HepG2 (cell line): ENCODE measurements at regions not wholly inside any gene's neighbourhood (a gene's known extent, or its start where the extent isn't known, plus 50 kb on each side); places are given as distances from the start of the nearest gene placed in this dataset.

Experiments used
- ATAC-seq: fragments of 200-7000 bp; cut with Tn5 transposase; 3 replicates; pipeline ENCODE4 v1.9.1; 2020; ENCODE audit warnings: mild to moderate bottlenecking, moderate library complexity
- BruUV-seq: library from RNA; stranded (reverse); fragments of 400-500 nt; replicated peaks from 2 replicates; lab custom pipeline; 2021; lab: Mats Ljungman, UMichigan
- CTCF ChIA-PET: fragments of 300-600 bp; formaldehyde crosslinking; extraction: SDS; loops from one replicate; lab custom pipeline; 2021; ENCODE audit warnings: low total read pairs, inconsistent platforms, low intra/inter-chr PET ratio; lab: Yijun Ruan, JAX
- POLR2A ChIA-PET: fragments of 350-600 bp; sonication (Branson Sonifier 250); formaldehyde crosslinking; loops from one replicate; lab custom pipeline; 2020; ENCODE audit warnings: antibody characterized with exemption, inconsistent platforms; lab: Yijun Ruan, JAX
- DNase-seq: peaks from one replicate; pipeline ENCODE4 v3.0.0-alpha.2; 2015; ENCODE audit warnings: low spot score
- FAIRE-seq: peaks from 3 replicates; lab custom pipeline; 2011; peaks lifted over from hg19 to GRCh38; lab: Jason Lieb, UNC
- H2AFZ ChIP-seq: one replicate; pipeline ENCODE4 v1.6.1; 2011; ENCODE audit warnings: low read length, inconsistent platforms
- H3K27ac ChIP-seq: fragments of 300-600 bp; 3 replicates; pipeline ENCODE4 v1.8.0; 2011; ENCODE audit warnings: mixed run types, mild to moderate bottlenecking, mixed read lengths, low read length, inconsistent platforms; ENCODE audit not compliant: insufficient read depth; ENCODE audit errors: extremely low read length
- H3K27me3 ChIP-seq, 2 experiments: fragments of 200-600 bp in 1 of 2; 2 replicates in 1 of 2; 3 replicates in 1 of 2; pipeline versions ENCODE4 v1.6.0 to v1.8.0; 2011; ENCODE audit warnings: low read length in 2 of 2, mild to moderate bottlenecking in 2 of 2, moderate library complexity in 2 of 2, inconsistent platforms in 1 of 2; ENCODE audit not compliant: insufficient read depth in 2 of 2, control insufficient read depth in 1 of 2
- H3K36me3 ChIP-seq, 2 experiments: fragments of 200-600 bp in 1 of 2; replicated peaks in 1 of 2; 2 replicates in 1 of 2; 3 replicates in 1 of 2; pipeline versions ENCODE4 v1.5.1 to v1.8.0; 2011; ENCODE audit warnings: low read length in 2 of 2, inconsistent platforms in 1 of 2; ENCODE audit not compliant: insufficient read depth in 2 of 2, control insufficient read depth in 1 of 2
- H3K4me1 ChIP-seq: 2 replicates; pipeline ENCODE4 v1.5.1; 2012; ENCODE audit warnings: low read length, inconsistent platforms; ENCODE audit not compliant: insufficient read depth
- H3K4me2 ChIP-seq: 2 replicates; pipeline ENCODE4 v1.6.0; 2011; ENCODE audit warnings: low read depth, low read length, inconsistent platforms
- H3K4me3 ChIP-seq, 3 experiments: fragments of 200-600 bp in 1 of 3; sonication (generic), shearing (Covaris generic) in 1 of 3; replicated peaks in 1 of 3; 2 replicates each; pipeline ENCODE4 v1.5.1; 2011 to 2016; ENCODE audit warnings: low read length in 3 of 3, inconsistent platforms in 2 of 3, low read depth in 2 of 3, mild to moderate bottlenecking in 2 of 3, control low read depth in 1 of 3, mixed read lengths in 1 of 3; ENCODE audit not compliant: insufficient read depth in 1 of 3
- H3K79me2 ChIP-seq: one replicate; pipeline ENCODE4 v1.6.1; 2011; ENCODE audit warnings: low read length, inconsistent platforms; ENCODE audit not compliant: insufficient read depth
- H3K9ac ChIP-seq: 2 replicates; pipeline ENCODE4 v1.6.0; 2011; ENCODE audit warnings: mild to moderate bottlenecking, low read depth, low read length, inconsistent platforms; ENCODE audit not compliant: insufficient read depth
- H3K9me3 ChIP-seq: 2 replicates; pipeline ENCODE4 v1.5.1; 2012; ENCODE audit warnings: mild to moderate bottlenecking, low read length
- H4K20me1 ChIP-seq: 2 replicates; pipeline ENCODE4 v1.6.0; 2011; ENCODE audit warnings: inconsistent platforms, mild to moderate bottlenecking, low read length, moderate library complexity; ENCODE audit not compliant: insufficient read depth
- CREM ChIP-seq, 2 experiments: sonication (generic) in 1 of 2; formaldehyde crosslinking in 1 of 2; IDR thresholded peaks; 2 replicates each; pipeline versions ENCODE4 v1.4.0 to v1.6.1; 2016 to 2020; ENCODE audit warnings: antibody characterized with exemption in 1 of 2, mild to moderate bottlenecking in 1 of 2, missing genetic modification reagents in 1 of 2
- GMEB1 ChIP-seq: sonication (generic); formaldehyde crosslinking; IDR thresholded peaks from 2 replicates; pipeline ENCODE4 v1.5.1; 2020; ENCODE audit warnings: missing genetic modification reagents, mild to moderate bottlenecking, borderline replicate concordance
- IKZF5 ChIP-seq: IDR thresholded peaks from 2 replicates; pipeline ENCODE4 v1.6.1; 2018; ENCODE audit warnings: missing genetic modification reagents, mild to moderate bottlenecking, missing compliant biosample characterization
- IRF2 ChIP-seq: IDR thresholded peaks from 2 replicates; pipeline ENCODE4 v1.6.1; 2018; ENCODE audit warnings: missing genetic modification reagents, missing compliant biosample characterization
- RARG ChIP-seq: sonication (generic); formaldehyde crosslinking; IDR thresholded peaks from 2 replicates; pipeline ENCODE4 v1.4.0; 2020; ENCODE audit warnings: low read depth, mild to moderate bottlenecking, missing genetic modification reagents
- SALL2 ChIP-seq: sonication (generic); formaldehyde crosslinking; IDR thresholded peaks from 2 replicates; pipeline ENCODE4 v1.8.1; 2023; ENCODE audit warnings: mild to moderate bottlenecking, missing genetic modification reagents, inconsistent platforms
- TBL1XR1 ChIP-seq: fragments of 150-350 bp; IDR thresholded peaks from 2 replicates; pipeline ENCODE4 v1.6.1; 2014; ENCODE audit warnings: borderline replicate concordance, low read length; ENCODE audit not compliant: partially characterized antibody
- TFE3 ChIP-seq: IDR thresholded peaks from 2 replicates; pipeline ENCODE4 v1.6.1; 2016
- ZFP62 ChIP-seq: sonication (generic); formaldehyde crosslinking; IDR thresholded peaks from 2 replicates; pipeline ENCODE4 v1.4.0; 2020; ENCODE audit warnings: missing genetic modification reagents
- ZNF275 ChIP-seq: sonication (generic); formaldehyde crosslinking; IDR thresholded peaks from 2 replicates; pipeline ENCODE4 v1.8.0; 2022; ENCODE audit warnings: missing genetic modification reagents, mild to moderate bottlenecking, inconsistent platforms, borderline replicate concordance
- ZNF281 ChIP-seq: sonication (generic); formaldehyde crosslinking; IDR thresholded peaks from 2 replicates; pipeline ENCODE4 v1.4.0; 2020; ENCODE audit warnings: missing genetic modification reagents, borderline replicate concordance
- ZNF576 ChIP-seq: sonication (generic); formaldehyde crosslinking; IDR thresholded peaks from 2 replicates; pipeline ENCODE4 v1.4.0; 2020; ENCODE audit warnings: mild to moderate bottlenecking, missing genetic modification reagents
- ZNF598 ChIP-seq: sonication (generic); formaldehyde crosslinking; IDR thresholded peaks from 2 replicates; pipeline ENCODE4 v1.5.1; 2020; ENCODE audit warnings: mild to moderate bottlenecking, missing genetic modification reagents, borderline replicate concordance
- ZNF747 ChIP-seq: sonication (generic); formaldehyde crosslinking; IDR thresholded peaks from 2 replicates; pipeline ENCODE4 v1.8.1; 2023; ENCODE audit warnings: missing genetic modification reagents, mild to moderate bottlenecking, borderline replicate concordance
- ZNF782 ChIP-seq: sonication (generic); formaldehyde crosslinking; IDR thresholded peaks from 2 replicates; pipeline ENCODE4 v1.4.0; 2020; ENCODE audit warnings: missing genetic modification reagents, mild to moderate bottlenecking, borderline replicate concordance
- ZSCAN9 ChIP-seq: IDR thresholded peaks from 2 replicates; pipeline ENCODE4 v1.6.1; 2016; ENCODE audit warnings: borderline replicate concordance
- WGBS: methylation state at CpG from one replicate; pipeline ENCODE4 v1.1.6; 2017; ENCODE audit warnings: low lambda C conversion rate; 5-methylcytosine and 5-hydroxymethylcytosine counted together
- in situ Hi-C: cut with HindIII; loops from 2 replicates; pipeline ENCODE4 v1.10.0; 2017; ENCODE audit warnings: low pct_unique_long_range_greater_than_20kb; ENCODE audit not compliant: extremely low pct_ligation_motif_present
- intact Hi-C: fragments of 100-400 bp; cut with micrococcal nuclease; formaldehyde crosslinking; loops from one replicate; pipeline ENCODE4 v1.10.0; 2022; ENCODE audit not compliant: unreplicated experiment

- ChIA-PET CTCF (no interaction called here), POLR2A (no interaction called here)
- intact Hi-C loops (no loop called here), in situ Hi-C loops (no loop called here)
- BruUV-seq, result no TSS peak
- no peak overlapping the region for H3K4me3 ChIP-seq
- H3K36me3 ChIP-seq, result no peaks in the 10 kb centered on the region
- no peak overlapping the region for H3K9ac ChIP-seq
- no peaks in the 10 kb centered on the region for H3K79me2 ChIP-seq
- no peaks in the 10 kb centered on the region for H3K9me3 ChIP-seq
- DNase-seq (no peak), FAIRE-seq (no peak), ATAC-seq (no peak)
- H3K27me3 ChIP-seq, result no peaks in the 10 kb centered on the region
- TF ChIP-seq TFE3 (CRISPR knock-in tag) (no peak), ZNF782 (CRISPR knock-in tag) (no peak), TBL1XR1 (no peak), RARG (CRISPR knock-in tag) (no peak), ZFP62 (CRISPR knock-in tag) (no peak), ZNF275 (no peak), IRF2 (CRISPR knock-in tag) (no peak), ZSCAN9 (CRISPR knock-in tag) (no peak), ZNF281 (CRISPR knock-in tag) (no peak), ZNF598 (CRISPR knock-in tag) (no peak), ZNF747 (CRISPR knock-in tag) (no peak), ZNF576 (CRISPR knock-in tag) (no peak), SALL2 (no peak), GMEB1 (CRISPR knock-in tag) (no peak), IKZF5 (CRISPR knock-in tag) (no peak), CREM (IDR thresholded peaks at IDR 0.05) (no peak), CREM (CRISPR knock-in tag; IDR thresholded peaks at IDR 0.05) (no peak)
- WGBS, result 0% methylated on average over 2 of the region's 2 CpGs
- H3K4me1 ChIP-seq, result no peaks in the 10 kb centered on the region
- H3K4me2 ChIP-seq, result no peak overlapping the region
- no peak overlapping the region for H3K27ac ChIP-seq
- H2AFZ ChIP-seq, result no peak overlapping the region
- H4K20me1 ChIP-seq, result no peaks in the 10 kb centered on the region
Measured at GRCh38 chr7:25486656-25487055, 258.4 kb upstream of the NPVF start.
